Skeletal muscle tissue (tissue), 3 donors: ENCODE measurements at regions not wholly inside any gene's neighbourhood (a gene's known extent, or its start where the extent isn't known, plus 50 kb on each side); places are given as distances from the start of the nearest gene placed in this dataset.

Experiments used
- H3K27ac ChIP-seq: one replicate; pipeline ENCODE4 v1.7.0; 2013; ENCODE audit warnings: mild to moderate bottlenecking, low read depth, low read length, inconsistent platforms
- H3K27me3 ChIP-seq, 3 donors: one replicate each; pipeline ENCODE4 v1.7.0; 2013; ENCODE audit warnings: low read length in 3 of 3; ENCODE audit not compliant: control insufficient read depth in 3 of 3, insufficient read depth in 3 of 3
- H3K36me3 ChIP-seq, 3 donors: one replicate each; pipeline ENCODE4 v1.7.0; 2013; ENCODE audit warnings: low read length in 3 of 3; ENCODE audit not compliant: control insufficient read depth in 3 of 3, insufficient read depth in 3 of 3
- H3K4me1 ChIP-seq, 3 donors: one replicate each; pipeline ENCODE4 v1.7.0; 2013; ENCODE audit warnings: low read length in 3 of 3, mild to moderate bottlenecking in 3 of 3; ENCODE audit not compliant: control insufficient read depth in 3 of 3, insufficient read depth in 3 of 3
- H3K4me3 ChIP-seq, 3 donors: one replicate each; pipeline ENCODE4 v1.7.0; 2013; ENCODE audit warnings: low read length in 3 of 3
- H3K9ac ChIP-seq, 3 donors: one replicate each; pipeline ENCODE4 v1.7.0; 2013; ENCODE audit warnings: low read length in 3 of 3, mild to moderate bottlenecking in 3 of 3, moderate library complexity in 2 of 3, low read depth in 1 of 3
- H3K9me3 ChIP-seq, 3 donors: one replicate each; pipeline ENCODE4 v1.7.0; 2013; ENCODE audit warnings: low read length in 3 of 3; ENCODE audit not compliant: control insufficient read depth in 3 of 3
- donor health status: Osteomylitis.

DNA sequence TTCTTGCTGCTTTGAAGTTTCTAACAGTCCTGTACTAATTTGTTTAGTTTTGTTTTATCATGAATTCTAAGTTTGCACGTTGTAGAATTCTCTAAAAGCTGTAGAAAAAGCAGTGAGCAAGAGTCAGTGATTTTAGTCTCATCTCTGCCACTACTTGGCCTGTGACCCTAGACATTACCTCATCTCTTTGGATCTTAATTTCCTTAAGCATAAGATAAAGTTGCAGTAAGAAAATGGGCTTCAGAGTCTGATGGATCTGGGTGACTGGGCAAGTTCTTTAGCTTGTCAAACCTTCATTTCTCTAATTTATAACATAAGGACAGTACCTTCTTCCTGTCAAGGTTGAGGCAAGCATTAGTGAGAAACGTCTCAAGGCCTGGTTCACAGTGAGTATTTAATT, 247.9 kb downstream of the DMRT2 start:
- Histone ChIP-seq H3K36me3 (no peaks in the 10 kb centered on the region), H3K27ac (no peak overlapping the region), H3K9me3 (no peaks in the 10 kb centered on the region), H3K9ac (no peak overlapping the region), H3K27me3 (no peaks in the 10 kb centered on the region), H3K4me1 (no peaks in the 10 kb centered on the region), H3K4me3 (no peak overlapping the region)

DNA sequence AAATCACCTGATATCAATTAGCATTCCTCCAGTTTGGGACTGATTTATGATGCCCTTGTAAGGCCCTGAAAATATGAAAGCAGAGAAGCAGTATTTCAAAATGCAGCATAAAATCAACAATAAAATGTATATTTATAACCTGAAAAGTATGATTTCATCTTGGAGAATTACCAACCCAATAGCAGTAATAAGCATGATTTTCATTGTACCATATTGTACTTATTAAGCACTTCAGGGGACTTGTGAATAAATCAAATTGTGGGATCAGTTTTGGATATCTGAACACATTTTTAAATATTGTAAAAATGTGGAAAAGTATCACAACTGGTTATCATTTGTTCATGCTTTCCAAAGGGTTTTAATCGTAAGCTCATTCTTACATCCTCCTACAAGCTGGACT, 250.8 kb downstream of the DMRT2 start:
- Histone ChIP-seq H3K4me1 (no peaks in the 10 kb centered on the region), H3K27me3 (no peaks in the 10 kb centered on the region), H3K4me3 (no peak overlapping the region), H3K36me3 (no peaks in the 10 kb centered on the region), H3K27ac (no peak overlapping the region), H3K9ac (no peak overlapping the region), H3K9me3 (no peaks in the 10 kb centered on the region)

DNA sequence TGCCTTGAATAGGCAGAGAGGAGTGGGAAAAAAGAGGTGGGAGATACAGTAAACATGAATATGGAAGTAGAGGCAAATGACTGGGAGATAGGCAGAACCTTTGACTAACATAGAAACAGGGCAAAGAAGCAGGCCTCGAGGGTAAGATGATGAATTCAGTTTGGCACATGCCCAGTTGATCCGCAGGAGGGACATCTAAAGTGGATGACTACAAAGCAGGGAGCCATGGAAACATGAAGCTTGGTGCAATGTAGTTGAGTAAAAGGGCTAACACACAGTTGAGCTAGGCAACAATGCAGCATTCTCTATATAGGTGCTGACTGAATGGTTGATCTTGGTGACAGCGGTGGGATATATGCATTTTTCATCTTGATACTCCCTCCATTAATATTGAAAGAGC, 253.8 kb downstream of the DMRT2 start:
- Histone ChIP-seq H3K4me3 (no peak overlapping the region), H3K4me1 (no peaks in the 10 kb centered on the region), H3K9ac (no peak overlapping the region), H3K36me3 (no peaks in the 10 kb centered on the region), H3K27ac (no peak overlapping the region), H3K27me3 (no peaks in the 10 kb centered on the region), H3K9me3 (no peaks in the 10 kb centered on the region)

DNA sequence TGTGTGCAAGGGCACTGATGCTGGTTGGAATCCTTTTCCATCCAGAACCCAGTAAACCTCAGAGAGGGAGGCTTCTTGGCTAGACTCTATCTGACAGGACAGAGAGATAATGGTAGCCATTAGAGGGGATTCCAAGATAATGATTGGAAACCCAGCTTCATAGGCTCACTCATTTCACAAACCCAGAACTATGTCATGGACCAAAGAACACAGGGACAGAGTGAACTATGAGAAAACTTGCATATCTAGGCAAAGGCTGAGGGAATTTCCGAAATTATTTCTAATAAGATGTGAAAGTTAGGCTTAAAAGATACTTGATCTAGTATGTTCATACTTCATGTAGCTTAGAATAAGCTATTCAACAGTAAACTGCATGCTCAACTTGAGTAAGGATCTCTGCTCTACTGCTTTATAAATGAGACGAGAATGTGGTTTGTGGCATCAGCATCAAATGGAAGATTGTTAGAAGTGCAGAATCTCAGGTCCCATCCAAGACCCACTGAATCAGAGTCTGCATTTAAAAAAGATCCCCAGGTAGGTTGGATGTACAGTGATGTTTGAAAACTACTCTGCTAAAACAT, 261.4 kb downstream of the DMRT2 start:
- Histone ChIP-seq H3K27ac (no peak overlapping the region), H3K4me1 (no peaks in the 10 kb centered on the region), H3K9ac (no peak overlapping the region), H3K36me3 (no peaks in the 10 kb centered on the region), H3K9me3 (no peaks in the 10 kb centered on the region), H3K27me3 (no peaks in the 10 kb centered on the region), H3K4me3 (no peak overlapping the region)

DNA sequence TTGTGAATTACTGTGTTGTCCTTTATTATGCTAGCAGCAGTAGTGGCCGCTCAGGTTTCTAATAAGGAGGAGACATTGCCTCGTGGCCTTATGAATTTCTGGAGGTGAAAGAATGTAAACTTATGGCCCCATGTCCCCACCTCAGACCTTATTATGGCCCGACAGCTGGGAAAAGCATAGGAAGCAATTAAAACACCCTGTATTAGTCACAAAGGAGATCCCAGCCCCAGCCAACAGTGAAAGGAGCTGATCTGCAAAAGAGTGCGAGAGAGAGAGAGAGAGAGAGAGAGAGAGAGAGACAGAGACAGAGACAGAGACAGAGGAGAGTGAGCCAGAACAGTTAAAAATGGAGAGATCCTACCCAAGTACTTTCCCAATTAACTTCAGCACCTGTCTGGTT, 269.3 kb downstream of the DMRT2 start:
- Histone ChIP-seq H3K27ac (no peak overlapping the region), H3K9ac (no peak overlapping the region), H3K4me1 (peaks cover 0 to 5% (median 0%) of the 10 kb centered on the region in 3 donors), H3K36me3 (no peaks in the 10 kb centered on the region), H3K27me3 (no peaks in the 10 kb centered on the region), H3K4me3 (no peak overlapping the region), H3K9me3 (peaks cover 0 to 2% (median 0%) of the 10 kb centered on the region in 3 donors)

DNA sequence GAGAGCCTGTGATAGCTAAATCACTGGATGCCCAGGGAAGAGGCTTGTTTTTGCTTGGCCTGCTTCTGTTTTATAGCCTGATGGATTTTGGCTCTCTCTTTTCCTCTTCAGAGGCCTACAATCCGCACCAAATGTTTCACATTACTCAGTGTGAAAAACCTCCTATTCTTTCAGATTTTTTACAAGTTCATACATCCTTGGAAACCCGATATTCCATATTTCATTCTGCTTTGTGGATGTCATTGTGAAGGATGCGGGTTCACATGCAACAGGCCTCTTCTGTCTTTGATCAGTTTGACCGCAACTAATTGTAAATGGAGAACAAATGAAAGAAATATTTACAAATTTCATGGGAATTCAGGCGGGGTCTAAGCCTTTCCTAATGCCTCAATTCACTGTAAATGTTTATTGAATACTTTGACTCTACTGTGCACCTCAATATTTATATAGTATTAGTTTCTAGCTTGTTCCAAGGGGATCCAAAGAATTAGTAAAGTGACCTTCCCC, 269.9 kb downstream of the DMRT2 start:
- no peak overlapping the region for H3K9ac ChIP-seq
- no peaks in the 10 kb centered on the region for H3K36me3 ChIP-seq
- H3K27ac ChIP-seq = no peak overlapping the region
- H3K27me3 ChIP-seq = no peaks in the 10 kb centered on the region
- H3K4me3 ChIP-seq = no peak overlapping the region
- peaks cover 0 to 5% (median 0%) of the 10 kb centered on the region in 3 donors for H3K4me1 ChIP-seq
- peaks cover 0 to 2% (median 0%) of the 10 kb centered on the region in 3 donors for H3K9me3 ChIP-seq

DNA sequence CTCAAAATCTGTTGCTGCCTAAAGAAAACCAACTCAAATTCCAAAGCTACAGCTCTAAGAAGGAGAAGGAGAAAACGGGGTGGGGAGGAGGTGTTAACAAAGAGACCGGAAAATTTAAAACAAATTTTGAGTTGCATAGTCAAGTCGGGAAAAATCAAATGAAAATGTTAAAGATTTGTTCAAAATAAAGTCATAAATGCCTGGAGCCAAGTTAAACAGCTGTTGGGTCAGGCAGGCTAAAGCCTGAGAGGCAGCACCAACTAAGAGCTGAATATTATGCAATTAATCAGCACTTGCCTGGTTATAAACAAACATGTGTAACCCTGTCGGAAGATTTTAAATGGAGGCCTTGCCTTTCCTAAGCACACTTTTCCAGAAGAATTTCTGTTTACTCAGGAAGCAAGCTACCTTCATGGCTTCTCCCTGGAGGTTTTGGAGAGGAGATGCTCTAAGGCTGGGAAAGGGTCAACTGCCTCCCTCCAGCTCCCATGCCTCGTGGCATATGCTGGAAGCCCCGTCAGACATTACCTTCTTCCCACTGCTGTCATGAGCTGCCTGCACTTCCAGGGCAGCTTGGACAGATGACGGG, 270.5 kb downstream of the DMRT2 start:
- H3K36me3 ChIP-seq = no peaks in the 10 kb centered on the region
- no peak overlapping the region for H3K9ac ChIP-seq
- no peak overlapping the region for H3K27ac ChIP-seq
- peaks cover 0 to 2% (median 0%) of the 10 kb centered on the region in 3 donors for H3K9me3 ChIP-seq
- H3K4me3 ChIP-seq = no peak overlapping the region
- peaks cover 0 to 5% (median 0%) of the 10 kb centered on the region in 3 donors for H3K4me1 ChIP-seq
- no peaks in the 10 kb centered on the region for H3K27me3 ChIP-seq

DNA sequence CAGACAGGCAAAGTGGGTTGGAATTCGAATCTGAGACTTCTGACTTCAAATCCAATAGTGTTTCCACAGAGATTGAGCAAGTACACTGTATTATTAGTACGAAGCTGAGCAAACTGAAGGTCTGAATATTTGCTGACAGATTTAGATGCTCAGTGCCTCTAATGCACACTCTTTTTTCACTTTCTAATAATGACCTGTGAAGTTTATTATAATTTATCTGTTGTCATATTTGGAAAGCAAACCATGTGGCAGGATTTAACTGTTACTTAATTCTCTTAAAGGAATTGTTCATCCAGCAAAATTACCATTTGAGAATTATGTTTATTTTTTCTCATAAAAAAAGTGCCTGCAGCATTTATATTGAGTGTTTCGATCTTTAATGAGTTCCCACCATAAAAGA, 277.3 kb downstream of the DMRT2 start:
- no peaks in the 10 kb centered on the region for H3K27me3 ChIP-seq
- no peaks in the 10 kb centered on the region for H3K36me3 ChIP-seq
- no peaks in the 10 kb centered on the region for H3K4me1 ChIP-seq
- no peak overlapping the region for H3K4me3 ChIP-seq
- no peaks in the 10 kb centered on the region for H3K9me3 ChIP-seq
- no peak overlapping the region for H3K9ac ChIP-seq
- H3K27ac ChIP-seq = no peak overlapping the region

DNA sequence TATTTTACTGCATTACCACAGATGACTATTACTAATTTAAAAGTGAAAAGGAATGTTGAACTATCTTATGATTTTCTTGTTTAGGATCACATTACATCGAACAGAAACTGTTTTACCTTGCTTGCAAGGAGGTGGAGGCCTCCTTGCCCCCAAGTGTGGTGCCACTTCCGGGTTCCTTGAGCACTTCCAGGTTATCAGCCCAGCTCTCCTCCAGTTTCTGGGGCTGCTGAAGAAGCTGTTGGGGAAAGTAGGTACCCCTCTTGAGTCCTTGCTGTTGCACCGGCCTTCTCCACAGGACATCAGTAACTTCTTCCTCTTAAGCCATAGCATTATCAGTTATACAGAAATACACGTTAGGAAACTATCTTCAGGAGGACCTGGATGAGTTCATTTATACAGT, 278.2 kb downstream of the DMRT2 start:
- no peaks in the 10 kb centered on the region for H3K4me1 ChIP-seq
- no peaks in the 10 kb centered on the region for H3K36me3 ChIP-seq
- H3K27me3 ChIP-seq = no peaks in the 10 kb centered on the region
- H3K27ac ChIP-seq = no peak overlapping the region
- no peak overlapping the region for H3K4me3 ChIP-seq
- H3K9ac ChIP-seq = no peak overlapping the region
- H3K9me3 ChIP-seq = no peaks in the 10 kb centered on the region

DNA sequence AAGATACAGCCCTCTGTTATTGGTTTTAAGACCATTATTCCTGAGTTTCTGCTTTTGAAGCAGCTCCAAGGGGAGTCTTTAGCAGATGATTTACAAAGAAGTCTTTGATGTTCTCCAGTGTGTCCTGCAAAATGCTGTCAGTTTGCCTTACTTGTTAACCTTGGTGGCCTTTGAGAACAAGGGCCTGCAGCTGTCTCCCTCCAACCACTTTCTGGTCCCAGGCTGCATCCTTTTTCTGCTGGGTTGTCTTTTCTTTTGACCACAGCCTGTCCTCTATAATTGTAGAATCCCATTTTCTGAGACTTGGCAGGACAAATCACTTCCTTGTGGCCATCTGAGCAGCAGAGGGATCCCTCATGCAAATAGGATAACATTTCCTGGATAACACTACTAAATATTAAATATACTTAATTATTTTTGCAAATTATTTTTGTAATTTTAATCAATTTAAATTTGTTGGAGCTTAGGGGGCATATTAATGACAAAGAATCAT, 281.4 kb downstream of the DMRT2 start:
- H3K9ac ChIP-seq = no peak overlapping the region
- no peak overlapping the region for H3K27ac ChIP-seq
- no peaks in the 10 kb centered on the region for H3K27me3 ChIP-seq
- no peaks in the 10 kb centered on the region for H3K4me1 ChIP-seq
- H3K4me3 ChIP-seq = no peak overlapping the region
- H3K36me3 ChIP-seq = no peaks in the 10 kb centered on the region
- no peaks in the 10 kb centered on the region for H3K9me3 ChIP-seq
